A673 (cell line): ENCODE measurements at regions not wholly inside any gene's neighbourhood (a gene's known extent, or its start where the extent isn't known, plus 50 kb on each side); places are given as distances from the start of the nearest gene placed in this dataset.

Experiments
- BruUV-seq: library from RNA; stranded (reverse); fragments of 400-500 nt; replicated peaks from 2 replicates; lab custom pipeline; 2021; lab: Mats Ljungman, UMichigan
- CTCF ChIA-PET: fragments of 300-600 bp; sonication (Branson Sonifier 250); formaldehyde crosslinking; loops from one replicate; lab custom pipeline; 2022; ENCODE audit warnings: antibody characterized with exemption; lab: Charles Lee
- POLR2A ChIA-PET: fragments of 300-600 bp; sonication (Branson Sonifier 250); formaldehyde crosslinking; loops from one replicate; lab custom pipeline; 2022; ENCODE audit warnings: antibody characterized with exemption; ENCODE audit not compliant: low non-redundant PET; lab: Charles Lee
- DNase-seq: peaks from one replicate; pipeline ENCODE4 v3.0.0-alpha.2; 2015; ENCODE audit warnings: low spot score
- H3K27ac ChIP-seq: fragments of 200-600 bp; sonication (generic); 2 replicates; pipeline ENCODE4 v1.5.1; 2016; ENCODE audit warnings: mixed run types, low read depth, mild to moderate bottlenecking, mixed read lengths, antibody characterized with exemption, low read length; ENCODE audit not compliant: poor library complexity, severe bottlenecking
- H3K27me3 ChIP-seq: fragments of 200-600 bp; sonication (generic); replicated peaks from 2 replicates; pipeline ENCODE4 v1.6.1; 2017; ENCODE audit warnings: mixed run types, low read depth, mild to moderate bottlenecking, mixed read lengths, antibody characterized with exemption, low read length; ENCODE audit not compliant: insufficient read depth, poor library complexity
- H3K36me3 ChIP-seq: fragments of 200-600 bp; sonication (generic); 2 replicates; pipeline ENCODE4 v1.6.1; 2016; ENCODE audit warnings: mixed run types, mild to moderate bottlenecking, mixed read lengths, antibody characterized with exemption, low read length; ENCODE audit not compliant: insufficient read depth, poor library complexity, severe bottlenecking
- H3K4me1 ChIP-seq: fragments of 200-600 bp; sonication (generic); 2 replicates; pipeline ENCODE4 v1.6.1; 2017; ENCODE audit warnings: mixed run types, mild to moderate bottlenecking, mixed read lengths, antibody characterized with exemption, low read length; ENCODE audit not compliant: insufficient read depth, poor library complexity, severe bottlenecking
- H3K4me3 ChIP-seq: fragments of 200-600 bp; sonication (generic); 2 replicates; pipeline ENCODE4 v1.5.1; 2016; ENCODE audit warnings: low read depth, mixed run types, mild to moderate bottlenecking, mixed read lengths, low read length; ENCODE audit not compliant: poor library complexity, severe bottlenecking
- H3K9me3 ChIP-seq: fragments of 200-600 bp; sonication (generic); 2 replicates; pipeline ENCODE4 v1.6.1; 2016; ENCODE audit warnings: mixed run types, low read depth, mild to moderate bottlenecking, mixed read lengths, antibody characterized with exemption, low read length; ENCODE audit not compliant: poor library complexity, severe bottlenecking
- CTCF ChIP-seq: fragments of 300-800, 200-600 bp; sonication (generic); conservative IDR thresholded peaks from 2 replicates; pipeline ENCODE4 v1.5.1; 2017; ENCODE audit warnings: low read depth, mild to moderate bottlenecking, antibody characterized with exemption, low read length, moderate library complexity, mixed read lengths
- EZH2 ChIP-seq: fragments of 200-600 bp; sonication (generic); IDR thresholded peaks from 2 replicates; pipeline ENCODE4 v1.6.1; 2017; ENCODE audit warnings: borderline replicate concordance, low read depth, mild to moderate bottlenecking, mixed read lengths, antibody characterized with exemption, low read length; ENCODE audit not compliant: poor library complexity, severe bottlenecking
- intact Hi-C: fragments of 100-400 bp; cut with micrococcal nuclease; formaldehyde crosslinking; loops from one replicate; pipeline ENCODE4 v1.10.0; 2022; ENCODE audit not compliant: unreplicated experiment

GRCh38 chrX:149282909-149283308 is 222.2 kb downstream of the IDS start:
- no peak for TF ChIP-seq CTCF
- TF ChIP-seq EZH2: no peak
- no TSS peak for BruUV-seq
- intact Hi-C loops: loop anchor here (10.0 kb wide), 1 partner anchor 1148 kb away; no protein-coding TSS in a partner anchor

GRCh38 chrX:149280011-149280410 is 225.1 kb downstream of the IDS start:
- ChIA-PET POLR2A (no interaction called here), CTCF (no interaction called here)
- Histone ChIP-seq H3K27ac (no peak overlapping the region), H3K27me3 (peaks cover 4% of the 10 kb centered on the region), H3K4me3 (no peak overlapping the region), H3K36me3 (no peaks in the 10 kb centered on the region), H3K4me1 (no peaks in the 10 kb centered on the region), H3K9me3 (no peaks in the 10 kb centered on the region)
- no peak for DNase-seq
- BruUV-seq: no TSS peak
- intact Hi-C loops: loop anchor here (10.0 kb wide), 1 partner anchor 1145 kb away; no protein-coding TSS in a partner anchor
- TF ChIP-seq CTCF (no peak), EZH2 (no peak)

More at GRCh38 chrX:149282909-149283308, 222.2 kb downstream of the IDS start:
- H3K27ac ChIP-seq: no peak overlapping the region
- no peaks in the 10 kb centered on the region for H3K4me1 ChIP-seq
- POLR2A ChIA-PET: no interaction called here
- no peaks in the 10 kb centered on the region for H3K36me3 ChIP-seq
- H3K4me3 ChIP-seq: no peak overlapping the region
- H3K9me3 ChIP-seq: no peaks in the 10 kb centered on the region
- DNase-seq: no peak
- H3K27me3 ChIP-seq: peaks cover 4% of the 10 kb centered on the region
- CTCF ChIA-PET: no interaction called here

GRCh38 chrX:149275836-149276235 is 229.3 kb downstream of the IDS start:
- Histone ChIP-seq H3K9me3 (no peaks in the 10 kb centered on the region), H3K4me1 (no peaks in the 10 kb centered on the region), H3K4me3 (no peak overlapping the region), H3K36me3 (no peaks in the 10 kb centered on the region), H3K27ac (no peak overlapping the region), H3K27me3 (no peaks in the 10 kb centered on the region)
- intact Hi-C loops: no loop called here
- DNase-seq: no peak
- no TSS peak for BruUV-seq
- TF ChIP-seq EZH2: no peak
- no peak for TF ChIP-seq CTCF
- CTCF ChIA-PET: no interaction called here
- POLR2A ChIA-PET: no interaction called here
